Immature natural killer cell (primary cell): ENCODE measurements at regions not wholly inside any gene's neighbourhood (a gene's known extent, or its start where the extent isn't known, plus 50 kb on each side); places are given as distances from the start of the nearest gene placed in this dataset.

ENCODE experiments used
- DNase-seq, 3 donors: peaks; one replicate each; pipeline ENCODE4 v3.0.0; 2022; ENCODE audit warnings: mixed read lengths in 1 of 3
- H3K27ac Mint-ChIP-seq, 6 donors: one replicate each; pipeline ENCODE4 v1.8.0; 2020; ENCODE audit warnings: mixed read lengths in 6 of 6, mild to moderate bottlenecking in 5 of 6, inconsistent platforms in 4 of 6, moderate library complexity in 3 of 6
- H3K27me3 Mint-ChIP-seq, 3 donors: one replicate each; pipeline ENCODE4 v1.8.0; 2020 to 2021; ENCODE audit warnings: low read depth in 3 of 3, mild to moderate bottlenecking in 3 of 3, mixed read lengths in 3 of 3, moderate library complexity in 3 of 3, inconsistent platforms in 1 of 3
- H3K36me3 Mint-ChIP-seq, 3 donors: one replicate each; pipeline ENCODE4 v1.8.0; 2020; ENCODE audit warnings: mixed read lengths in 3 of 3, inconsistent platforms in 2 of 3, mild to moderate bottlenecking in 2 of 3
- H3K4me1 Mint-ChIP-seq, 2 donors: one replicate each; pipeline ENCODE4 v1.8.0; 2020; ENCODE audit warnings: inconsistent platforms in 2 of 2, mild to moderate bottlenecking in 2 of 2, mixed read lengths in 2 of 2, moderate library complexity in 1 of 2
- H3K4me3 Mint-ChIP-seq, 5 donors: one replicate each; pipeline ENCODE4 v1.8.0; 2020; ENCODE audit warnings: mild to moderate bottlenecking in 5 of 5, mixed read lengths in 5 of 5, inconsistent platforms in 3 of 5, moderate library complexity in 3 of 5
- H3K9me3 Mint-ChIP-seq, 6 donors: one replicate each; pipeline ENCODE4 v1.8.0; 2020; ENCODE audit warnings: mild to moderate bottlenecking in 6 of 6, mixed read lengths in 6 of 6, inconsistent platforms in 4 of 6, moderate library complexity in 3 of 6

- no peak overlapping the region for H3K27ac Mint-ChIP-seq
- no peaks in the 10 kb centered on the region for H3K36me3 Mint-ChIP-seq
- peaks cover 0 to 18% (median 3%) of the 10 kb centered on the region in 6 donors for H3K9me3 Mint-ChIP-seq
- peaks cover 1 to 7% (median 2%) of the 10 kb centered on the region in 3 donors for H3K27me3 Mint-ChIP-seq
- no peak for DNase-seq
- H3K4me3 Mint-ChIP-seq, result no peak overlapping the region
- no peaks in the 10 kb centered on the region for H3K4me1 Mint-ChIP-seq
These were observed 101.2 kb upstream of the SEC61G start for GRCh38 chr7:54860003-54860775.

- Mint-ChIP-seq H3K36me3 (no peaks in the 10 kb centered on the region), H3K9me3 (peaks cover 0 to 18% (median 3%) of the 10 kb centered on the region in 6 donors), H3K27me3 (peaks cover 1 to 7% (median 2%) of the 10 kb centered on the region in 3 donors), H3K4me1 (no peaks in the 10 kb centered on the region), H3K27ac (no peak overlapping the region), H3K4me3 (no peak overlapping the region)
- no peak for DNase-seq
These were observed 101.8 kb upstream of the SEC61G start for GRCh38 chr7:54860843-54861242.

GRCh38 chr7:54864663-54865062 is 105.7 kb upstream of the SEC61G start:
- Mint-ChIP-seq H3K4me1 (no peaks in the 10 kb centered on the region), H3K9me3 (peaks cover 0 to 9% (median 0%) of the 10 kb centered on the region in 6 donors), H3K36me3 (no peaks in the 10 kb centered on the region), H3K27me3 (peaks cover 0 to 2% (median under 1%) of the 10 kb centered on the region in 3 donors), H3K4me3 (no peak overlapping the region), H3K27ac (no peak overlapping the region)
- no peak for DNase-seq

- no peak for DNase-seq
- Mint-ChIP-seq H3K9me3 (peaks cover 0 to 3% (median 0%) of the 10 kb centered on the region in 6 donors), H3K27ac (no peak overlapping the region), H3K4me1 (no peaks in the 10 kb centered on the region), H3K27me3 (peaks cover 0 to 5% (median 1%) of the 10 kb centered on the region in 3 donors), H3K4me3 (no peak overlapping the region), H3K36me3 (no peaks in the 10 kb centered on the region)
These were observed 110.5 kb upstream of the SEC61G start for GRCh38 chr7:54869523-54869922.

- no peak for DNase-seq
- Mint-ChIP-seq H3K36me3 (no peaks in the 10 kb centered on the region), H3K27me3 (peaks cover 0 to 3% (median 1%) of the 10 kb centered on the region in 3 donors), H3K9me3 (peaks cover 0 to 9% (median 0%) of the 10 kb centered on the region in 6 donors), H3K4me3 (no peak overlapping the region), H3K4me1 (no peaks in the 10 kb centered on the region), H3K27ac (no peak overlapping the region)
These were observed 115.8 kb upstream of the SEC61G start for GRCh38 chr7:54874804-54875203.

- Mint-ChIP-seq H3K36me3 (no peaks in the 10 kb centered on the region), H3K4me3 (no peak overlapping the region), H3K4me1 (no peaks in the 10 kb centered on the region), H3K9me3 (peaks cover 0 to 5% (median 0%) of the 10 kb centered on the region in 6 donors), H3K27ac (no peak overlapping the region), H3K27me3 (peaks cover 0 to 3% (median 0%) of the 10 kb centered on the region in 3 donors)
- DNase-seq, result no peak
These were observed 118.7 kb upstream of the SEC61G start for GRCh38 chr7:54877683-54878082.

GRCh38 chr7:54878339-54878738 is 119.3 kb upstream of the SEC61G start:
- no peak for DNase-seq
- no peaks in the 10 kb centered on the region for H3K27me3 Mint-ChIP-seq
- no peaks in the 10 kb centered on the region for H3K4me1 Mint-ChIP-seq
- no peak overlapping the region for H3K4me3 Mint-ChIP-seq
- H3K36me3 Mint-ChIP-seq, result no peaks in the 10 kb centered on the region
- no peak overlapping the region for H3K27ac Mint-ChIP-seq
- H3K9me3 Mint-ChIP-seq, result peaks cover 0 to 5% (median 0%) of the 10 kb centered on the region in 6 donors

GRCh38 chr7:54879776-54880175 is 120.8 kb upstream of the SEC61G start:
- no peak overlapping the region for H3K4me3 Mint-ChIP-seq
- H3K9me3 Mint-ChIP-seq, result peaks cover 0 to 5% (median 0%) of the 10 kb centered on the region in 6 donors
- no peaks in the 10 kb centered on the region for H3K36me3 Mint-ChIP-seq
- no peak for DNase-seq
- no peaks in the 10 kb centered on the region for H3K27me3 Mint-ChIP-seq
- H3K4me1 Mint-ChIP-seq, result no peaks in the 10 kb centered on the region
- H3K27ac Mint-ChIP-seq, result no peak overlapping the region

GRCh38 chr7:54880326-54880989 is 121.4 kb upstream of the SEC61G start:
- no peaks in the 10 kb centered on the region for H3K4me1 Mint-ChIP-seq
- H3K4me3 Mint-ChIP-seq, result no peak overlapping the region
- DNase-seq, result no peak
- H3K27me3 Mint-ChIP-seq, result no peaks in the 10 kb centered on the region
- no peaks in the 10 kb centered on the region for H3K36me3 Mint-ChIP-seq
- H3K27ac Mint-ChIP-seq, result no peak overlapping the region
- H3K9me3 Mint-ChIP-seq, result peaks cover 0 to 5% (median 0%) of the 10 kb centered on the region in 6 donors

GRCh38 chr7:54881816-54882520 is 123.0 kb upstream of the SEC61G start:
- H3K4me1 Mint-ChIP-seq, result no peaks in the 10 kb centered on the region
- no peak overlapping the region for H3K27ac Mint-ChIP-seq
- no peak for DNase-seq
- peaks cover 0 to 2% (median 0%) of the 10 kb centered on the region in 3 donors for H3K27me3 Mint-ChIP-seq
- peaks cover 0 to 5% (median 1%) of the 10 kb centered on the region in 6 donors for H3K9me3 Mint-ChIP-seq
- no peaks in the 10 kb centered on the region for H3K36me3 Mint-ChIP-seq
- no peak overlapping the region for H3K4me3 Mint-ChIP-seq

- peaks cover 0 to 2% (median 0%) of the 10 kb centered on the region in 3 donors for H3K27me3 Mint-ChIP-seq
- no peak for DNase-seq
- peaks cover 0 to 5% (median 1%) of the 10 kb centered on the region in 6 donors for H3K9me3 Mint-ChIP-seq
- H3K36me3 Mint-ChIP-seq, result no peaks in the 10 kb centered on the region
- H3K4me3 Mint-ChIP-seq, result no peak overlapping the region
- H3K4me1 Mint-ChIP-seq, result no peaks in the 10 kb centered on the region
- no peak overlapping the region for H3K27ac Mint-ChIP-seq
These were observed 123.7 kb upstream of the SEC61G start for GRCh38 chr7:54882694-54883093.

GRCh38 chr7:54883576-54883975 is 124.6 kb upstream of the SEC61G start:
- Mint-ChIP-seq H3K36me3 (no peaks in the 10 kb centered on the region), H3K27ac (no peak overlapping the region), H3K9me3 (peaks cover 0 to 5% (median 3%) of the 10 kb centered on the region in 6 donors), H3K4me3 (no peak overlapping the region), H3K27me3 (peaks cover 0 to 2% (median 2%) of the 10 kb centered on the region in 3 donors), H3K4me1 (no peaks in the 10 kb centered on the region)
- no peak for DNase-seq

- no peak for DNase-seq
- no peaks in the 10 kb centered on the region for H3K4me1 Mint-ChIP-seq
These were observed 126.3 kb upstream of the SEC61G start for GRCh38 chr7:54885285-54885684.

More at GRCh38 chr7:54885285-54885684, 126.3 kb upstream of the SEC61G start:
- H3K27ac Mint-ChIP-seq, result no peak overlapping the region
- no peak overlapping the region for H3K4me3 Mint-ChIP-seq
- no peaks in the 10 kb centered on the region for H3K36me3 Mint-ChIP-seq
- H3K27me3 Mint-ChIP-seq, result peaks cover 0 to 7% (median 2%) of the 10 kb centered on the region in 3 donors
- peaks cover 0 to 5% (median 1%) of the 10 kb centered on the region in 6 donors for H3K9me3 Mint-ChIP-seq
